SK-N-SH (cell line): ENCODE measurements at regions not wholly inside any gene's neighbourhood (a gene's known extent, or its start where the extent isn't known, plus 50 kb on each side); places are given as distances from the start of the nearest gene placed in this dataset.

Experiments
- CTCF ChIA-PET: fragments of 300-600, 350-600 bp; formaldehyde crosslinking; extraction: SDS; loops from one replicate; lab custom pipeline; 2021; lab: Yijun Ruan, JAX
- POLR2A ChIA-PET: fragments of 350-600 bp; sonication (Branson Sonifier 250); formaldehyde crosslinking; extraction: SDS; loops from one replicate; lab custom pipeline; 2020; ENCODE audit warnings: antibody characterized with exemption, inconsistent platforms; lab: Yijun Ruan, JAX
- DNase-seq: peaks from one replicate; pipeline ENCODE4 v3.0.0; 2012
- H2AFZ ChIP-seq: fragments of 200-600 bp; sonication (generic); 2 replicates; pipeline ENCODE4 v1.8.1; 2016; ENCODE audit warnings: antibody characterized with exemption, mild to moderate bottlenecking, low read depth
- H3F3A ChIP-seq: fragments of 200-600 bp; sonication (generic); replicated peaks from 2 replicates; pipeline ENCODE3; 2016; ENCODE audit warnings: antibody characterized with exemption, mild to moderate bottlenecking; ENCODE audit not compliant: insufficient read depth
- H3K27ac ChIP-seq, 2 experiments: fragments of 200-500 bp in 1 of 2; fragments of 200-600 bp in 1 of 2; sonication (Bioruptor generic) in 1 of 2; sonication (generic), shearing (Covaris generic) in 1 of 2; 2 replicates each; pipeline versions ENCODE4 v1.5.1 to v1.6.1; 2014 to 2016; ENCODE audit warnings: low read depth in 2 of 2, inconsistent platforms in 1 of 2, low read length in 1 of 2, mild to moderate bottlenecking in 1 of 2, mixed read lengths in 1 of 2
- H3K27me3 ChIP-seq: fragments of 200-600 bp; sonication (generic), shearing (Covaris generic); 2 replicates; pipeline ENCODE4 v1.6.1; 2016; ENCODE audit warnings: mixed run types; ENCODE audit not compliant: insufficient read depth
- H3K36me3 ChIP-seq, 2 experiments: fragments of 200-500 bp in 1 of 2; fragments of 200-600 bp in 1 of 2; sonication (Bioruptor generic) in 1 of 2; sonication (generic) in 1 of 2; replicated peaks in 1 of 2; 2 replicates each; pipeline versions ENCODE3 to v1.5.1; 2014 to 2016; ENCODE audit warnings: low read length in 1 of 2, mild to moderate bottlenecking in 1 of 2; ENCODE audit not compliant: insufficient read depth in 2 of 2, control insufficient read depth in 1 of 2
- H3K4me1 ChIP-seq, 2 experiments: fragments of 200-500 bp in 1 of 2; fragments of 200-600 bp in 1 of 2; sonication (Bioruptor generic) in 1 of 2; sonication (generic), shearing (Covaris generic) in 1 of 2; 2 replicates each; pipeline versions ENCODE4 v1.5.1 to v1.6.1; 2014 to 2016; ENCODE audit warnings: low read depth in 1 of 2, low read length in 1 of 2, mixed run types in 1 of 2; ENCODE audit not compliant: insufficient read depth in 2 of 2, control insufficient read depth in 1 of 2
- H3K4me2 ChIP-seq: fragments of 200-600 bp; sonication (generic), shearing (Covaris generic); 2 replicates; pipeline ENCODE4 v1.6.1; 2017; ENCODE audit warnings: mixed run types
- H3K4me3 ChIP-seq, 2 experiments: fragments of 200-500 bp in 1 of 2; fragments of 200-600 bp in 1 of 2; sonication (Bioruptor generic) in 1 of 2; sonication (generic), shearing (Covaris generic) in 1 of 2; 2 replicates each; pipeline versions ENCODE4 v1.5.1 to v1.8.1; 2014 to 2016; ENCODE audit warnings: low read depth in 2 of 2, inconsistent platforms in 1 of 2, low read length in 1 of 2, mild to moderate bottlenecking in 1 of 2, mixed read lengths in 1 of 2, moderate library complexity in 1 of 2
- H3K79me2 ChIP-seq: fragments of 200-600 bp; sonication (generic); 2 replicates; pipeline ENCODE4 v1.8.1; 2017; ENCODE audit warnings: mild to moderate bottlenecking; ENCODE audit not compliant: insufficient read depth
- H3K9ac ChIP-seq: fragments of 200-600 bp; sonication (generic); 2 replicates; pipeline ENCODE4 v1.6.1; 2017; ENCODE audit warnings: mixed run types
- H3K9me2 ChIP-seq: fragments of 200-600 bp; sonication (generic); 2 replicates; pipeline ENCODE4 v1.6.1; 2017; ENCODE audit warnings: mixed run types
- H3K9me3 ChIP-seq: fragments of 200-600 bp; sonication (generic); 2 replicates; pipeline ENCODE4 v1.6.1; 2017; ENCODE audit warnings: mixed run types, mild to moderate bottlenecking, moderate library complexity
- H4K20me1 ChIP-seq: fragments of 200-600 bp; sonication (generic); 2 replicates; pipeline ENCODE4 v1.6.1; 2017; ENCODE audit warnings: mild to moderate bottlenecking, mixed run types; ENCODE audit not compliant: insufficient read depth
- CHD2 ChIP-seq: fragments of 150-350 bp; IDR thresholded peaks from 2 replicates; pipeline ENCODE4 v1.6.1; 2018; ENCODE audit warnings: low read length; ENCODE audit not compliant: partially characterized antibody
- EP300 ChIP-seq, 2 experiments: IDR thresholded peaks; 2 replicates each; pipeline versions ENCODE4 v1.4.0 to v1.6.1; 2012; ENCODE audit warnings: borderline replicate concordance in 1 of 2, low read depth in 1 of 2, low read length in 1 of 2
- FOSL2 ChIP-seq: IDR thresholded peaks from 2 replicates; pipeline ENCODE4 v1.4.0; 2012; ENCODE audit warnings: low read depth, mild to moderate bottlenecking, moderate library complexity, borderline replicate concordance
- FOXJ3 ChIP-seq: sonication (generic); formaldehyde crosslinking; IDR thresholded peaks from 2 replicates; pipeline ENCODE4 v1.5.1; 2020; ENCODE audit warnings: mild to moderate bottlenecking, missing genetic modification reagents
- FOXM1 ChIP-seq: IDR thresholded peaks from 2 replicates; pipeline ENCODE4 v1.4.0; 2012; ENCODE audit warnings: low read depth, mild to moderate bottlenecking
- GATA2 ChIP-seq: sonication (generic); formaldehyde crosslinking; IDR thresholded peaks from 2 replicates; pipeline ENCODE4 v1.5.0; 2020; ENCODE audit warnings: mild to moderate bottlenecking, missing genetic modification reagents
- JUND ChIP-seq: IDR thresholded peaks from 2 replicates; pipeline ENCODE4 v1.4.0; 2012
- MEF2A ChIP-seq: IDR thresholded peaks from 2 replicates; pipeline ENCODE4 v1.4.0; 2012; ENCODE audit warnings: low read depth, borderline replicate concordance
- MXI1 ChIP-seq: IDR thresholded peaks from 2 replicates; pipeline ENCODE4 v1.6.1; 2012; ENCODE audit warnings: mild to moderate bottlenecking, low read depth, low read length, improper control_type of control experiment
- POLR2AphosphoS5 ChIP-seq: IDR thresholded peaks from 2 replicates; pipeline ENCODE4 v1.6.1; 2012; ENCODE audit warnings: low read depth, low read length
- RAD21 ChIP-seq: IDR thresholded peaks from 2 replicates; pipeline ENCODE4 v1.6.1; 2012; ENCODE audit warnings: mild to moderate bottlenecking, low read length
- RCOR1 ChIP-seq: fragments of 150-350 bp; IDR thresholded peaks from 2 replicates; pipeline ENCODE4 v1.6.1; 2017; ENCODE audit warnings: antibody characterized with exemption, low read length
- RFX5 ChIP-seq: IDR thresholded peaks from 2 replicates; pipeline ENCODE4 v1.6.1; 2012; ENCODE audit warnings: mild to moderate bottlenecking, improper control_type of control experiment, low read length
- RXRA ChIP-seq: IDR thresholded peaks from 2 replicates; pipeline ENCODE4 v1.4.0; 2012; ENCODE audit warnings: low read depth, mild to moderate bottlenecking, borderline replicate concordance
- SIN3A ChIP-seq: IDR thresholded peaks from 2 replicates; pipeline ENCODE4 v1.6.1; 2012; ENCODE audit warnings: low read depth, mild to moderate bottlenecking, low read length, moderate library complexity, borderline replicate concordance
- SMC3 ChIP-seq: IDR thresholded peaks from 2 replicates; pipeline ENCODE4 v1.6.1; 2012; ENCODE audit warnings: low read depth, low read length, improper control_type of control experiment
- TCF12 ChIP-seq: IDR thresholded peaks from 2 replicates; pipeline ENCODE4 v1.4.0; 2012
- TEAD4 ChIP-seq: IDR thresholded peaks from 2 replicates; pipeline ENCODE4 v1.4.0; 2012; ENCODE audit warnings: mild to moderate bottlenecking, borderline replicate concordance; ENCODE audit not compliant: insufficient read depth
- USF1 ChIP-seq: IDR thresholded peaks from 2 replicates; pipeline ENCODE4 v1.4.0; 2012; ENCODE audit warnings: low read depth, borderline replicate concordance
- USF2 ChIP-seq: fragments of 150-350 bp; IDR thresholded peaks from 2 replicates; pipeline ENCODE4 v1.6.1; 2017; ENCODE audit warnings: antibody characterized with exemption, low read length, low read depth, borderline replicate concordance
- YY1 ChIP-seq: IDR thresholded peaks from 2 replicates; pipeline ENCODE4 v1.4.0; 2012; ENCODE audit warnings: low read depth, mild to moderate bottlenecking
- WGBS: methylation state at CpG from one replicate; pipeline ENCODE4 v1.1.6; 2017; ENCODE audit warnings: low lambda C conversion rate; 5-methylcytosine and 5-hydroxymethylcytosine counted together
- TF ChIP-seq, protein P1 (sequence below): IDR thresholded peaks from 2 replicates; pipeline ENCODE4 v1.4.0; 2012; ENCODE audit warnings: low read depth, borderline replicate concordance
- TF ChIP-seq, protein P2 (sequence below): IDR thresholded peaks from 2 replicates; pipeline ENCODE4 v1.4.0; 2012; ENCODE audit warnings: low read depth

- CTCF ChIA-PET: interaction anchor here (1.1 kb wide), 1 partner anchor 175 kb away, joined by 4 read pairs; no protein-coding TSS in a partner anchor
- 75% methylated on average over 1 of the region's 13 CpGs for WGBS
These were observed 325.7 kb downstream of the ADGRD1 start for GRCh38 chr12:131279281-131279921.

GRCh38 chr12:131280426-131280825 lies 326.7 kb downstream of the ADGRD1 start:
- TF ChIP-seq, protein P1, sequence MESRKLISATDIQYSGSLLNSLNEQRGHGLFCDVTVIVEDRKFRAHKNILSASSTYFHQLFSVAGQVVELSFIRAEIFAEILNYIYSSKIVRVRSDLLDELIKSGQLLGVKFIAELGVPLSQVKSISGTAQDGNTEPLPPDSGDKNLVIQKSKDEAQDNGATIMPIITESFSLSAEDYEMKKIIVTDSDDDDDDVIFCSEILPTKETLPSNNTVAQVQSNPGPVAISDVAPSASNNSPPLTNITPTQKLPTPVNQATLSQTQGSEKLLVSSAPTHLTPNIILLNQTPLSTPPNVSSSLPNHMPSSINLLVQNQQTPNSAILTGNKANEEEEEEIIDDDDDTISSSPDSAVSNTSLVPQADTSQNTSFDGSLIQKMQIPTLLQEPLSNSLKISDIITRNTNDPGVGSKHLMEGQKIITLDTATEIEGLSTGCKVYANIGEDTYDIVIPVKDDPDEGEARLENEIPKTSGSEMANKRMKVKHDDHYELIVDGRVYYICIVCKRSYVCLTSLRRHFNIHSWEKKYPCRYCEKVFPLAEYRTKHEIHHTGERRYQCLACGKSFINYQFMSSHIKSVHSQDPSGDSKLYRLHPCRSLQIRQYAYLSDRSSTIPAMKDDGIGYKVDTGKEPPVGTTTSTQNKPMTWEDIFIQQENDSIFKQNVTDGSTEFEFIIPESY: no peak
- TF ChIP-seq POLR2AphosphoS5 (no peak), SIN3A (no peak), USF1 (no peak), YY1 (no peak), TCF12 (no peak), MXI1 (no peak), JUND (no peak), EP300 (IDR thresholded peaks at IDR 0.05; ENCODE audit: borderline replicate concordance in 1 of 2, low read depth in 1 of 2, low read length in 1 of 2) (no peak), RXRA (no peak), CHD2 (no peak), RCOR1 (no peak), RAD21 (no peak), MEF2A (no peak), TEAD4 (no peak), RFX5 (no peak), SMC3 (no peak), FOSL2 (no peak)
- TF ChIP-seq, protein P2, sequence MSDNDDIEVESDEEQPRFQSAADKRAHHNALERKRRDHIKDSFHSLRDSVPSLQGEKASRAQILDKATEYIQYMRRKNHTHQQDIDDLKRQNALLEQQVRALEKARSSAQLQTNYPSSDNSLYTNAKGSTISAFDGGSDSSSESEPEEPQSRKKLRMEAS: no peak
- Histone ChIP-seq H2AFZ (no peak overlapping the region), H3K79me2 (no peaks in the 10 kb centered on the region), H3F3A (no peaks in the 10 kb centered on the region), H3K4me2 (no peak overlapping the region), H3K9me3 (no peaks in the 10 kb centered on the region), H3K9ac (no peak overlapping the region), H3K27me3 (no peaks in the 10 kb centered on the region), H4K20me1 (no peaks in the 10 kb centered on the region), H3K36me3 (no peaks in the 10 kb centered on the region), H3K9me2 (no peaks in the 10 kb centered on the region), H3K27ac (no peak overlapping the region), H3K4me3 (no peak overlapping the region), H3K4me1 (no peaks in the 10 kb centered on the region; a peak in 1 of 4 replicates)
- CTCF ChIA-PET: no interaction called here
- DNase-seq: no peak
- WGBS: 65% methylated on average over 2 of the region's 9 CpGs
- POLR2A ChIA-PET: no interaction called here

More at GRCh38 chr12:131279281-131279921, 325.7 kb downstream of the ADGRD1 start:
- no peaks in the 10 kb centered on the region for H3K9me2 ChIP-seq
- no peaks in the 10 kb centered on the region for H3K27me3 ChIP-seq
- POLR2A ChIA-PET: no interaction called here
- no peaks in the 10 kb centered on the region for H3K79me2 ChIP-seq
- H3K4me3 ChIP-seq: no peak overlapping the region
- H3K4me2 ChIP-seq: no peak overlapping the region
- no peaks in the 10 kb centered on the region for H4K20me1 ChIP-seq
- H3K27ac ChIP-seq: no peak overlapping the region
- no peak overlapping the region for H3K9ac ChIP-seq
- TF ChIP-seq, protein P2: no peak
- TF ChIP-seq FOXM1 (no peak), USF2 (no peak), RCOR1 (no peak), MEF2A (no peak), FOXJ3 (CRISPR knock-in tag) (no peak), GATA2 (CRISPR knock-in tag) (no peak), SIN3A (no peak), TEAD4 (no peak), MXI1 (no peak), JUND (no peak)
- no peaks in the 10 kb centered on the region for H3K4me1 ChIP-seq
- DNase-seq: no peak
- H3K9me3 ChIP-seq: no peaks in the 10 kb centered on the region
- H2AFZ ChIP-seq: no peak overlapping the region
- no peaks in the 10 kb centered on the region for H3F3A ChIP-seq
- H3K36me3 ChIP-seq: no peaks in the 10 kb centered on the region
